ENCODE measurements at regions not wholly inside any gene's neighbourhood (a gene's known extent, or its start where the extent isn't known, plus 50 kb on each side); places are given as distances from the start of the nearest gene placed in this dataset.
"Not testable (repeated sequence)": the region's sequence is repeated elsewhere in the genome, so short reads cannot be mapped to it uniquely, and the experiment has no call there.

DNA sequence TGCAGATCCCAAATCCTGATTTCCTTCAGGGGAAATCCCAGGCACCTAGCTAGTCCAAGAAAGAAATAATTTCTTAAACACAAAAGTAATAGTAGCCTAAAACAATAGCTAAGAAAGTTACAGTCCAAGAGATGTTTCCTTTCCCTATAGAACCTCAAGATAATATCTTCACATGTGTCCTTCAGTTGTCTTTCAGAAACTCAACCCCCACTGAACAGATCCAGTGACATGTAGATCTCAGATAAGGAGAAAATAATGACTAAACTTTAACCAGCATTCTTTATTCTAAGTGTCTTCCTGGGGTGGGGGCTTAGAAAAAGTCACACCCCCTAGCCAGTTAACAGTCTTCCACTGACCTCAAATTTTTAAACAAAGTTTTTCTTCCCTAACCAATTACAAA lies 131.3 kb upstream of the ADRA1B start:
- no peak for DNase-seq (ENCODE audit: low read depth)

DNA sequence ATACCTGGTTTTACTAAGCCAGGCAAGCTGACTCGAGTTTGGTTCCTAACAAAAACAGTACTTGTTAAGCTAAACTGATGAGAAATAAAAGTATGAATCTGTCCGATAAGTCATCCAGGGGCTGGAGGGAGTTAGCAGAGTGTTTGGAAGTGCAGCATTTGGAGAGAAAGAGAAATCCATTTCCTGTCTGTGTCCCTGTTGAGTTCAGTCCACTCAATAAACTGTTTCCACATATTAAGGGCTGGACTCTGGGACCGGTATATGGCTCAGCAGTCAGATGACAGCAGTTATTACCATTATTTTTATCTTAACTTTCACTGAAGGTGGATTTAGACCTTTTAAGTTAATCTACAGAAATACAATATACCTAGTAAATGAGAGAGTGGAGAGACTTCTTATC lies 130.6 kb upstream of the ADRA1B start:
- DNase-seq (ENCODE audit: low read depth), result no peak

DNA sequence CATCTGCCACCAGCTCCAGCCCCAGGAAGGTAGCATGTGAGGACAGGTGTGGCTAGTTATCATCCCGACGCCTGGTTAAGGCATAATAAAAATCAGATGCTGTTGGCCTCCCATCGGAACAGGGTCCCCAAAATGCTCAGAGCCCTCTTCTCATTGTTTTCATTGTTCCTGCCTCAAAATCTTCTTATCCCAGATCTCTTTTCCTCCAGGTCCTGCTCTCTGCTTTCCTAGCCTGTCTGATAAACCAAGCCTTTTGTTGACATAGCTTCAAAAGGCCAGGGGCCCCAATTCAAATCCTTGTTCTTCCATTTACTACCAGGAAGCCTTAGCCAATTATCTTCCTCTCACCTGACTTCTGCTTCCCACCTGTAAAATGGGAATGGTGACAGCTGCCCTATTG lies 130.1 kb upstream of the ADRA1B start:
- no peak for DNase-seq (ENCODE audit: low read depth)

DNA sequence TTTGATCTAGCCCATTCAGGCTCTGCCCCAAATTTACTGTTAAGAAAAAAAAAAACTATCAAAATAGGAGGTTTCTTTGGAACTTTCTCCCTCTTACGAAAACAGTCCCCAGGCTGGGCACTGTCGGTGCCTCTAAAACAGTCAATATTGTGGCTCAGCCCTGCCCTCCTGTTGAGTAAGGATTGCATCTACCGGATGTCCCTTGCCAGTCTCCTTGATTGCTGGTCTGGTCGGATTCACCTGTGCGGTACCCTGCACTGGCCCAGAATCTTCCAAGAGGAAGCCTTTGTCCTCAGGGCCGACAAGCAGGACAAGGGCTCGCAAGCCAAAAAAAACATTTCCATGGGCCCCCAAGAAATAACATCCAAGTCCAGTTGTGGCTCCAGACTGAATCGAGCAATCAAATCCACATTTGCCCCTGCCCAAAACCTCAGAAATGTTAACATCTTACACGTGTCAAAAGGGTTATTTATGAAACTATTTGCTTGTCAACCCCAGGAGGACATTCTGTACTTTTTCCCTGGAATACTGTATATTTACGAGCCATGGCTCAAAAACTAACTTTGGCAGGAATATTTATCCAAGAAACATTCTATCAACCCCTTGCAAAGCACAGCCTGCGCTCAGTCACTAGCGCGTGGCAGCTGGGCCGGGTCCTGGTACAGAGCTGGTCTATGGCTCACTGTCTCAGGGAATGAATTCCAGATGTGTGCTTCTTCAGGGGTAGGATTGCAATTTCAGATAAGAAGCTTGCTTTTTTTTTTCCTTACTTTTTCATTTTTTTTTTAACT lies 129.2 kb upstream of the ADRA1B start:
- DNase-seq (ENCODE audit: low read depth), result no peak

DNA sequence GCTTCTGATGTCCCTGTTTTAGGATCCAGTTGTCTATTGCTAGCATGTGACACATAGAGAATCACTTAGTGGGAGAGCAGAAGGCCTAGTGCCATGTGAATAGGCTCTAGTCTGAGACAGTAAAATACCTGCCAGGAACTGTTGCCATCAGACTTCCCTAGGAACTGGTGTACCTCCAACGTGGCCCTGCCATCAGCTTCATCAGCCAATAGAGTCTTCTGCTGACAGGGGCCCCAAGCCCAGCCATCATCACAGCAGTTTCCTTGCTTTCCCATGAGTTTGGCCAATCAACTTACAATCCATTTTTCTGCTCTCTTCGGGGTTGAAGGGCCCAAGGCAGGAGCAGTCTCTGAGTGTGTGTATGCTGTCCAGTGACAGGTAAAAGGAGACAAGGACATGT lies 128.4 kb upstream of the ADRA1B start:
- DNase-seq (ENCODE audit: low read depth), result no peak

DNA sequence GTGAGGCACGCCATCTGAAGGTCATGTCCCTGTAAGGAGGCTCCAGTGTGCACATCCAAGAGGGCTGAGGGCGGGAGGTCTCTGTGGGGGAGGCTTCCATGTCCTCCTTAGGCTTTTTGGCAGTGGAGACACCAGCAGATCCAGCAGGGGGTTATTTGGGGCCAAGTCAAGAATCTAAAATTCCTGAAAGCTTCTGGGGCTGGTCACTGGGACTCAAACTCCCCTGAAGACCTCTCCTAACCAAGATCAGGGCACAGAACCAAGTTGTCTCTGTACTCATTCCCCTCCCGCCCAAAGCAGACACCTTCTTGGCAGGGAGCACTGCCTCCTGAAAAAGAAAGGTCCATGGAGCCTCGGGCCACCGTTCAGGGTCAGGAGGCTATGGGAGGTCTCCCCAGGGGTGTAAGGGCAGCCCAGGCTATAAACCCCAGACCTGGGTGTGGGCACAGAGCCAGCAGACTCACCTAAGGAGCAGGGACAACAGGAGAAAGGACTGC lies 127.4 kb upstream of the ADRA1B start:
- no peak for DNase-seq (ENCODE audit: low read depth)

DNA sequence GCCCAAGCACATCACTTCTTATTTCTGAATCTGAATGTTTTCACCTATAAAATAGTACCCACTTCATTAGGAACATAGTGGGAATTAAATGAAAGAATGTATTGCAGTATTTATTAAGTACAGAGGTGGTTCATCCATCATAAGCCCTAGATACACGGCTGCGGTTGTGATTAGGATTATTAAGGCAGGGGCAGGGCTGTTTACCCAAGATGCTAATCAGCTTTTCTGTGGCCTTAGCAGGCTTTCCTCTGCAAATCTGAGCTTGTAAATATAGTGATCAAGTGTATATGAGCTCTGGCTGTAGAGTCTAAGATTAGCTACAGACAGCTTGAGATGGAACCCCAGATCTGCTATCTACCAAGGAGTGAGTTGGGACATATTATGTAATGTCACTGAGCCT lies 124.1 kb upstream of the ADRA1B start:
- no peak for DNase-seq (ENCODE audit: low read depth)

DNA sequence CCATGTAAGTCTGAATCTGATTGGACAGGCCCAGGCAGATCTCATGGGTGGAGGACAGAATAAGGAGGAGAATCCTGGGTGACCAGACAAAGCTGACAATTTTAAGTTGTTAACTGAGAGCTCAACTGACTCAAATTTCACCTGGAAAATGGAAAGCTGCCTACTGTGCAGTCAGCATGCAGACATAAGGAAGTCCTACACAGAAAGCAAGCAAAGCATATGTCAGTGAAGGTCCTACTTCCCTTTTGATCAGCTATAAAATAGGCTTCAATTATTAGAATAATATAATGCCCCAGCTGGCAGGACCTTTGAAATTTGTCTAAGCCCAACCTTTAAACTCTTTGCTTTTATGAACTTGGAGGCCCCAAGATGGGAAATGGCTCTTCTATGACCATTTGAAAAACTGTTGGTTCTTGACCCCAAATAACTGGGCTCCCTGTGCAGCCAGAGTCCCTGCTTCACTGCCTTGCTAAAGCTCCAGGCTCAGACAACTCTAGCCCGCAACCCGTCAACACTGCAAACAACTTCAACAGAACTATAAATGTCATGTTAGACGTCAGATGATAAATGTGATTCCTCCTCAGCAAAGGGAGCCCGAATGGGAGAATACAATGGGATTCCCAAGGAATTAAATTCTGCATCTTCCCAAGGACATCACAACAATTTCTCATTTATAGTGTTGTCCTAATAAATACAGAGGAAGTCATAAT lies 118.9 kb upstream of the ADRA1B start:
- DNase-seq (ENCODE audit: low read depth), result no peak

DNA sequence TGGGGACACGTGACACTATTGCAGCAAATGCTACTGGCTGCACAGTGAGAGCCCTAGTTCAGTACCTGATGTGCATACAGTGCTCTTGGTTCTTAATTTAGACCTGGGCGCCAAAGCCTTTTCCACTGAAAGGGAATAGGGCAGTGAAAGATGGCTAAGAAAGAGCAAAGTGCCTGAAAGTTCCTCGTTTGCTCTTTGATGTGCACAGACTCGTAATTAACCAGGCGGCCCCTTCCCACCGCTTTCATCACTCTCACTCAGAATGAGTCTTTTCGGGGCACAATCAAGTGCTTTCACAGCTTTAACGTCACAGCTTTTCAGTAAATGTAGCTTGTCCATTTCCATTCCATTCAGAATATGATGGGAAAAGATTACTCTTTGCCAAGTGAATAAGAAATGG lies 116.6 kb upstream of the ADRA1B start:
- no peak for DNase-seq (ENCODE audit: low read depth)

DNA sequence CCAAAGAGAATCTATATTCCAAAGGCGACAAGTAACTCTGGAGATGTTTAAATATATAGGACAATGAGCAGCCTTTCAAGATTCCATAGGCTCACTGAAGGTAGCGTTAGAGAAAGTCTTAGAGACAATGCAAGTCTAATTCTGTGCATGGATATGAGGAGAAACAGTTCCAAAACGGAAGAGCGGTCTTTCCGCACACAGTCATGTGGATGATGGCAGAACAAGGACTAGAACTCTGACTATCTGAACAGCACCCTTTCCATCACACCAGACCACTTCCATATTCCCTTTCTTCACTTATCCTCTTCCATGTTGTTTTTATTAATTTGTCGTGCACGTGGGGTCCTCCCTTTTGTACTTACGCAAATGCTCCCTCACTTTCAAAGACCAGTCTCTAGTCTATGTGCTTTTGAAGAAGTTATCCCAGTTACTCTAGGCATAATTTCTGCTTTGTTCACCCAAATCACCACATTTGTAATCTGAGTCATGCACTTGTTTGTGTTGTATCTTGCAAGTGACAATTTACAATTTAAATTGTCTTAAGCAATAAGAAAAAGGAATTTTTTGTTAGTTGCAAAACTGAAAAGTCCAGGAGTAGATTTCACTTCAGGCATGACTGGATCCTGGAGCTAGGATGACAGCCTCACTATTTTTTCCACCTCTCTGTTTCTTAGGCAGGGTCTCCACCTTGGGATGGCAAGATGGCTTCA lies 116.0 kb upstream of the ADRA1B start:
- DNase-seq (ENCODE audit: low read depth), result no peak

DNA sequence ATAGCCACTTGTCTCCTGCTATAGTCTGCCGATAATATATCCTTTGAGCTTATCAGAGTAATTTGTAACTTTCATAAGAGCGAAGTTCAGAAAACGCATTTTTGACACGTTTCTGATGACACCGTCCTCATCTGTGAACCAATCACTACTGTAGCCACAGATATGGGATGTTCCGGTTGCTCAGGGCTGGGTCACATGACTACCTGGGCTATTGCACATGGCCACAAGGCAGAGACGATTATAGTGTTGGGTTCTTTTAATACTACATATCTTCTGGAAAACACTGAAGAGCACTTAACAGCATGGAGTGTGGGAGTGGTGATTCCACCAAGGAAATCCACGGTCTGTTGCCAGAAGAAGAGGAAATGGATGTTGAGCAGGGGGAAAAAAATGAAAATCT lies 115.0 kb upstream of the ADRA1B start:
- DNase-seq (ENCODE audit: low read depth), result no peak

DNA sequence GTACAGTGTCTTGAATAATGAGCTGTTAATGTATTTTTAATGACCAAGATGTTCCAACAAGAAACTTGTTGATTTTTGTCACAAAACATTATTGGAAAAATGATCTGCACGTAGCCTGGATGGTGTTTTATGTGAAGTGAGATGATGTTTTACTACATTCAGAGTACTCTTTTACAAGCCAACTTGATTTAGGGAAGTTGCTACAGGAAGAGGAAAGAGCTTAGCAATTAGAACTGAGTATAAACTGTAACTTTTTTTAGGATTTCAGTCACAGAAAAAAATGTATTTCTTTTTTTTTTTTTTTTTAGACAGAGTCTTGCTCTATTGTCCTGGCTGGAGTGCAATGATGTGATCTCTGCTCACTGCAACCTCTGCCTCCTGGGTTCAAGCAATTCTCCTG lies 113.6 kb upstream of the ADRA1B start:
- no peak for DNase-seq (ENCODE audit: low read depth)

DNA sequence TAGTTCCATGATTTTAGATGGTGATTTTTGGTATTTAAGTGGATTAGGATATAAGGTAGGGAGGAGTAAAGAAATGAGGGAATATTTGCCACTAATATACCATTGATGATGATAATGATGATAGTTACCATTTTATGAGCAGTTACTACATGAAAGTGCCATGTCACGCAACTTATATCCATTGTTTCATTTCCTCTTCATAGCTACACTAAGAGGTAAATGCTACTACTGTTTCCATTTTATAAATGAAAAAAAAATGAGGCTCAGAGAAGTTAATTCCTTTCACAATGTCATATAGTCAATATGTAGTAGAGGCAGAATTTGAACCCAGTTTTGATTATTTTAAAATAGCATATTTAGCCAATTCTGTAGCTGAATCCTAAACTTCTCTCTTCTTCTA lies 112.2 kb upstream of the ADRA1B start:
- no peak for DNase-seq (ENCODE audit: low read depth)

DNA sequence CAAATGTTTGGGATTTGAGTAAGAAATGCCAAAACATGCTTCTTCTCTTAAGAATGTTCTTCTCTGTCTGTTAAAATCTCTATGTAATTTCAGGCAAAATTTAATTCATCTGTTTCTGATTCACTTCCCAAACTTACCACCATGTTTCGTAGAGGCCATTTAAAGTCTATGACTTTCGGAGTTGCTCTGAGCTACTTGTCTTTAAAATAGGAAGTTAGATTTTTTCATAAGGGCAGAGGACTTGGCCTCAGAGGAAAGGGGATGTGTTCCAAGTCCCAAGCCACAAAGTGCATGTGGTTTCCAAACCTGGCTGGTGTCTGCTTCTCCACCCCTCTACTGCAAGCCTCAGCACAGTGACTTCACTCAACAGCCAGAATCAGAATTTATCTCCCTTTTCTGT lies 111.3 kb upstream of the ADRA1B start:
- no peak for DNase-seq (ENCODE audit: low read depth)

DNA sequence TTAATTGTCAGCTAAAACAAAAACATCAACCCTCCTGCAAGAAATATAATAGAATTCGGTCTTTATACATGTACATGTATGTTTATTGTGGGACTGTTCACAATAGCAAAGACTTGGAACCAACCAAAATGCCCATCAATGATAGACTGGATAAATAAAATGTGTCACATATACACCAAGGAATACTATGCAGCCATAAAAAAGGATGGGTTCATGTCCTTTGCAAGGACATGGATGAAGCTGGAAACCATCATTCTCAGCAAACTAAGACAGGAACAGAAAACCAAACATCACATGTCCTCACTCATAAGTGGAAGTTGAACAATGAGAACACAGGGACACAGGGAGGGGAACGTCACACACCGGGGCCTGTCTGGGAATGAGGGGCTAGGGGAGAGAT lies 109.1 kb upstream of the ADRA1B start:
- not testable (repeated sequence) for DNase-seq (ENCODE audit: low read depth)

DNA sequence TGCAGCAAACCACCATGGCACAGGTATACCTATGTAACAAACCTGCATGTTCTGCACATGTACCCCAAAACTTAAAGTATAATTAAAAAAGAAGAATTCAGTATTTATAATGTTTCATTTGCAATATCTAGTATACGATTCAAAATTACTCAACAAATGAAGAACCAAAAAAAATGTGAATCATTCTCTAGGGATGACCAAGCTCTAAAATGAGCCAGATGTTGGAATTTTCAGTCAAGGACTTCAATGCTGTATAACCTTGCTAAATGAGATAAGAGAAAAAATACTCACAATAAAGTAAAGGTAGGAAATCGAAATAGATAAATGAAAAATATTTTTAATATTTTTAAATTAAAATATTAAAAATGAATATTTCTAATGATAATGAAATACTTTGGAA lies 108.7 kb upstream of the ADRA1B start:
- no peak for DNase-seq (ENCODE audit: low read depth)

DNA sequence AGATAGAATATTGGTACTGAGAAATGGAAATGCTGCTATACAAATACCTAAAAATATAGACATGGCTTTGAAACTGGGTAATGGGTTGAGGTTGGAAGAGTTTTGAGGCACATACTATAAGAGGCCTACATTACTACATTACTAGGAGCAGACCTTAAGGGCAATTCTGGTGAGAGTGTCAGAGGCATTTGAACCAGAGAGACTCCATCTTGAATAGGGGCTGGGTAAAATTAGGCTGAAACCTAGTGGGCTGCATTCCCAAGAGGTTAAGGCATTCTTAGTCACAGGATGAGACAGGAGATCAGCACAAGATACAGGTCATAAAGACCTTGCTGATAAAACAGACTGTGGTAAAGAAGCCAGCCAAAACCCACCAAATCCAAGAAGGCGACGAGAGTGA lies 104.6 kb upstream of the ADRA1B start:
- no peak for DNase-seq (ENCODE audit: low read depth)

DNA sequence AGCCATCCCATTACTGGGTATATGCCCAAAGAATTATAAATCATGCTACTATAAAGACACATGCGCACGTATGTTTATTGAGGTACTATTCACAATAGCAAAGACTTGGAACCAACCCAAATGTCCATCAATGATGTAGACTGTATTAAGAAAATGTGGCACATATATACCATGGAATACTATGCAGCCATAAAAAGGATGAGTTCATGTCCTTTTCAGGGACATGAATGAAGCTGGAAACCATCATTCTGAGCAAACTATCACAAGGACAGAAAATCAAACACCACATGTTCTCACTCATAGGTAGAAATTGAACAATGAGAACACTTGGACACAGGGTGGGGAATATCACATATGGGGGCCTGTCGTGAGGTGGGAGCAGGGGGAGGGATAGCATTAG lies 103.5 kb upstream of the ADRA1B start:
- DNase-seq (ENCODE audit: low read depth), result not testable (repeated sequence)

DNA sequence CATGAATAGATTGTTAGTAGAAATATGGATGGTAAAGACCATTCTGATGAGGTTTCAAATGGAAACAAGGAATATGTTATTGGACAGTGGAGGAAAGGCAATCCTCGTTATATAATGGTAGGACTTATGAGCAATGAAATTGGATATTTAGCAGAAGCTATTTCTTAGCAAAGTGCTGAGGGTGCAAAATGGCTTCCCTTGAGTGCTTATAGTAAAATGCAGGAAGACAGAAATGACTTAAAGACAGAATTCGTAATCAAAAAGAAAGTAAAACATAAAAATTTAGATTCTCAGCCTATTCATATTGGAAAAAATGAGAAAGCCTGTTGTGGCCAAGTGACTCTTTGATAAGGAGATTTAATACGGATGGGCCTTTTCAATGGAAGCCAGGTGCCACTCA lies 102.1 kb upstream of the ADRA1B start:
- no peak for DNase-seq (ENCODE audit: low read depth)

DNA sequence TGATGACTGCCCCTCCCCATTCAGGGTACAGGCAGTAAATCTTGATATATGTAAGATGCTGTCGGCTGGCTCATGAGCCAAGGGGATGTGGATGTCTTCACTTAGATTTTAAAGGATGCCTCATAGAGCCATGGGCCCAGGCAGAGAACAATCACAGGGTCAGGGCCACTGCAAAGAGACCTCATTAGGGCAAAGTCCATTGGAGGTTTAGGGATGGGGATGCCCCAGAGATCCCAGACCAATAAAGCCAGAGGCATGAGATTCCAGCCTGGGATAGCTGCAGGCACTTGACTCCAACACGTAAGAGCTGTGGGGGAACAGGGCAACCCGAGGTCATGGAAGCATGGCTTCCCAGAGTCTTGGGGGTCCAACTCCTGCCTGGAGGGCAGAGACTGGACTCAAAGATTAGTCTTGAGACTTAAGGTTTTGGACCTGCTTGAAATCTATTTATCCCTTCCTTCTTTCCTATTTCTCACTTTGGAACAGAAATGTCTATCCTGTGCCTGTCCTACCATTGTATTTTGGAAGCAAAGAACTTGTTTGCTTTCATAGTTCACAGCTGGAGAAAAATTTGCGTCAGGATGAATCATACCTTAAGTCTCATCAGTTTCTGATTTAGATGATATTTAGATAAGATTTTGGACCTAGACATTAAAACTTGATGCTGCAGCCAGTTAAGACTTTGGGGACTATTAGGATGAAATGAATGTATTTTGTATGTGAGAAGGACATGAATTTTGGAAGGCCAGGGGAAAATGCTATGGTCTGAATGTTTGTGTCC lies 101.3 kb upstream of the ADRA1B start:
- DNase-seq (ENCODE audit: low read depth), result no peak

DNA sequence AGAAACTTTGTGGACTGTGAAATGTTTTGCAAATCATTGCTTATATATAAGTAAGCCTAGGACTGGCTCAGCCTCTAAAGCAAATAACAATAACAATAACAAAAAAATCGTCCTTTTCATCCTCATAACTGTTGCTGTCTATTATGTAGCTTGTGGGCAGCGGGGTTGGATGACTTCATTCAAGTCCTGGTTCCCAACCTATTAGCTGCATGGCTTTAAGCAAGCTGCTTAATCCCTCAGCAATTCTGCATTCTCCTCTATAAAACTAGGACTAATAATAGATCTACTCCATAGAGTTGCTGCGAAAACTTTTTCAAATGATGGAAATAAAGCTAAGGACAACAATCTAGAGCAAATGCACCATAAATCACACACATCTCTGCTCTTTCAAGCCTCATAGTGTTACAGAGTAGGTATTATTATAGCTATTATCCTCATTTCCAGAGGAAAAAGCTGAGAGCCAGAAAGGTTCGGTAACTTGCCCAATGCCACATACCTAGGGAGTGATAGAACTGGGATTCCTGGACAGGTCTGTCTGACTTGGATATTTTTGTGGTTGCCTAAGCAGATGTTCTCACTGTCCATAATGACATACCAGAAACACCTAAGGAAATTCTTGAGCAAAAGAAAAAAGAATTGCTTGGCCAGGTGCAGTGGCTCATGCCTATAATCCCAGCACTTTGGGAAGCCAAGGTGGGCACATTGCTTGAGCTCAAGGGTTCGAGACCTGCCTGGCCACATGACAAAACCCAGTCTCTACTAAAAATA lies 98.8 kb upstream of the ADRA1B start:
- no peak for DNase-seq (ENCODE audit: low read depth)
